ENCODE measurements at regions not wholly inside any gene's neighbourhood (a gene's known extent, or its start where the extent isn't known, plus 50 kb on each side); places are given as distances from the start of the nearest gene placed in this dataset.

DNA sequence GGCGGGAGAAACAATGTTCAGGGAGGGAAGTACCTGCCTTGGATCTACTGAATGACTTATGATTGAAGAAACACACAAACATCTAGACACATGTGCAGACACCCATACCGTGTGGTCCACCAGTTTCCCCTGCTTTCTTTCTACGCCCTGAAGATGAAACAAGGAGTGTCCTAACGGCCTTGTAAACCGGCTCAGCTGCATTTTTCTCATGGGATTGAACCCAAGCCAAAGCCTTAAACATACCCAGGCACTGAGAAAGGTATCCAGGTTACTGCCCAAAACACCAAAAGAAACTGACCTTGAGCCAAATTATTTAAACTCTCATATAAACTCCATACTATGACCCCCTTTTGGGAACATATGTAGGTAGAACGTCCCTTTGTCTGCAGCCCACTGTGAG is 630.0 kb upstream of the RGS18 start:
- no peak for TF ChIP-seq POLR2A (IDR thresholded peaks at IDR 0.05)
- TF ChIP-seq, protein P1, sequence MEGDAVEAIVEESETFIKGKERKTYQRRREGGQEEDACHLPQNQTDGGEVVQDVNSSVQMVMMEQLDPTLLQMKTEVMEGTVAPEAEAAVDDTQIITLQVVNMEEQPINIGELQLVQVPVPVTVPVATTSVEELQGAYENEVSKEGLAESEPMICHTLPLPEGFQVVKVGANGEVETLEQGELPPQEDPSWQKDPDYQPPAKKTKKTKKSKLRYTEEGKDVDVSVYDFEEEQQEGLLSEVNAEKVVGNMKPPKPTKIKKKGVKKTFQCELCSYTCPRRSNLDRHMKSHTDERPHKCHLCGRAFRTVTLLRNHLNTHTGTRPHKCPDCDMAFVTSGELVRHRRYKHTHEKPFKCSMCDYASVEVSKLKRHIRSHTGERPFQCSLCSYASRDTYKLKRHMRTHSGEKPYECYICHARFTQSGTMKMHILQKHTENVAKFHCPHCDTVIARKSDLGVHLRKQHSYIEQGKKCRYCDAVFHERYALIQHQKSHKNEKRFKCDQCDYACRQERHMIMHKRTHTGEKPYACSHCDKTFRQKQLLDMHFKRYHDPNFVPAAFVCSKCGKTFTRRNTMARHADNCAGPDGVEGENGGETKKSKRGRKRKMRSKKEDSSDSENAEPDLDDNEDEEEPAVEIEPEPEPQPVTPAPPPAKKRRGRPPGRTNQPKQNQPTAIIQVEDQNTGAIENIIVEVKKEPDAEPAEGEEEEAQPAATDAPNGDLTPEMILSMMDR (IDR thresholded peaks at IDR 0.05), result no peak

Data from vagina (tissue), 2 donors.